IMR-90 (cell line): ENCODE measurements at regions not wholly inside any gene's neighbourhood (a gene's known extent, or its start where the extent isn't known, plus 50 kb on each side); places are given as distances from the start of the nearest gene placed in this dataset.

ENCODE experiments used
- ATAC-seq: fragments of 200-7000 bp; cut with Tn5 transposase; 2 replicates; pipeline ENCODE4 v1.9.1; 2020; ENCODE audit warnings: low read depth, mild to moderate bottlenecking, moderate library complexity
- BruUV-seq: library from RNA; stranded (reverse); fragments of 400-500 nt; replicated peaks from 2 replicates; lab custom pipeline; 2021; lab: Mats Ljungman, UMichigan
- CTCF ChIA-PET: fragments of 300-600 bp; formaldehyde crosslinking; extraction: SDS; loops from one replicate; lab custom pipeline; 2021; ENCODE audit warnings: antibody characterized with exemption; lab: Yijun Ruan, JAX
- POLR2A ChIA-PET: fragments of 300-600 bp; sonication (Branson Sonifier 250); formaldehyde crosslinking; loops from one replicate; lab custom pipeline; 2022; ENCODE audit warnings: antibody characterized with exemption; ENCODE audit not compliant: unreplicated experiment; lab: Charles Lee
- DNase-seq: peaks from one replicate; pipeline ENCODE4 v3.0.0; 2013
- H2AFZ ChIP-seq: replicated peaks from 2 replicates; pipeline ENCODE3; 2013; ENCODE audit warnings: low read length, mild to moderate bottlenecking; ENCODE audit not compliant: poor library complexity
- H2AK5ac ChIP-seq: 2 replicates; pipeline ENCODE4 v1.6.1; 2013; ENCODE audit warnings: low read depth, low read length, inconsistent platforms
- H2AK9ac ChIP-seq: replicated peaks from 2 replicates; pipeline ENCODE3; 2013; ENCODE audit warnings: mild to moderate bottlenecking, low read depth, low read length, moderate library complexity; ENCODE audit not compliant: poor library complexity
- H2BK120ac ChIP-seq: 2 replicates; pipeline ENCODE4 v1.6.1; 2013; ENCODE audit warnings: low read depth, low read length, inconsistent platforms
- H2BK15ac ChIP-seq: 3 replicates; pipeline ENCODE4 v1.6.1; 2013; ENCODE audit warnings: low read depth, low read length, inconsistent platforms
- H2BK20ac ChIP-seq: 2 replicates; pipeline ENCODE4 v1.6.1; 2013; ENCODE audit warnings: low read depth, mild to moderate bottlenecking, inconsistent platforms, low read length, moderate library complexity
- H2BK5ac ChIP-seq: 2 replicates; pipeline ENCODE4 v1.6.1; 2013; ENCODE audit warnings: mild to moderate bottlenecking, low read depth, low read length, inconsistent platforms; ENCODE audit not compliant: poor library complexity, severe bottlenecking
- H3K14ac ChIP-seq: replicated peaks from 2 replicates; pipeline ENCODE4 v1.6.1; 2013; ENCODE audit warnings: low read depth, low read length, inconsistent platforms
- H3K18ac ChIP-seq: 2 replicates; pipeline ENCODE4 v1.6.1; 2013; ENCODE audit warnings: low read depth, low read length, control low read depth
- H3K23ac ChIP-seq: 2 replicates; pipeline ENCODE4 v1.6.1; 2013; ENCODE audit warnings: low read depth, low read length, inconsistent platforms
- H3K27ac ChIP-seq: 2 replicates; pipeline ENCODE4 v1.5.1; 2013; ENCODE audit warnings: mild to moderate bottlenecking, control low read depth, low read length; ENCODE audit not compliant: insufficient read depth
- H3K27me3 ChIP-seq: 2 replicates; pipeline ENCODE4 v1.6.1; 2013; ENCODE audit warnings: low read length; ENCODE audit not compliant: control insufficient read depth, insufficient read depth
- H3K36me3 ChIP-seq: 2 replicates; pipeline ENCODE4 v1.6.1; 2013; ENCODE audit warnings: low read length, mixed read lengths; ENCODE audit not compliant: control insufficient read depth, insufficient read depth
- H3K4ac ChIP-seq: 2 replicates; pipeline ENCODE4 v1.6.1; 2013; ENCODE audit warnings: low read depth, low read length, inconsistent platforms
- H3K4me1 ChIP-seq: 2 replicates; pipeline ENCODE4 v1.6.1; 2013; ENCODE audit warnings: low read length, mixed read lengths; ENCODE audit not compliant: control insufficient read depth, insufficient read depth
- H3K4me2 ChIP-seq: 2 replicates; pipeline ENCODE4 v1.6.1; 2013; ENCODE audit warnings: low read depth, mild to moderate bottlenecking, control low read depth, low read length, moderate library complexity
- H3K4me3 ChIP-seq: 2 replicates; pipeline ENCODE4 v1.5.1; 2013; ENCODE audit warnings: low read depth, mild to moderate bottlenecking, control low read depth, low read length, moderate library complexity; ENCODE audit not compliant: insufficient read depth
- H3K56ac ChIP-seq: 2 replicates; pipeline ENCODE4 v1.6.1; 2013; ENCODE audit warnings: low read length, inconsistent platforms; ENCODE audit not compliant: insufficient read depth; ENCODE audit errors: extremely low read depth
- H3K79me1 ChIP-seq, 2 experiments: 2 replicates each; pipeline ENCODE4 v1.6.1; 2013; ENCODE audit warnings: low read length in 2 of 2, inconsistent platforms in 1 of 2, low read depth in 1 of 2
- H3K9ac ChIP-seq: 2 replicates; pipeline ENCODE4 v1.6.1; 2013; ENCODE audit warnings: low read depth, low read length, control low read depth
- H3K9me1 ChIP-seq: 2 replicates; pipeline ENCODE4 v1.6.1; 2013; ENCODE audit warnings: low read length, inconsistent platforms; ENCODE audit not compliant: insufficient read depth
- H3K9me3 ChIP-seq: 2 replicates; pipeline ENCODE4 v1.6.1; 2013; ENCODE audit warnings: low read length; ENCODE audit not compliant: control insufficient read depth, insufficient read depth
- H4K20me1 ChIP-seq: 2 replicates; pipeline ENCODE4 v1.6.1; 2013; ENCODE audit warnings: low read length, inconsistent platforms; ENCODE audit not compliant: insufficient read depth
- H4K5ac ChIP-seq: 2 replicates; pipeline ENCODE4 v1.6.1; 2013; ENCODE audit warnings: mild to moderate bottlenecking, low read depth, low read length, control low read depth
- H4K8ac ChIP-seq, 2 experiments: 2 replicates each; pipeline ENCODE4 v1.6.1; 2013; ENCODE audit warnings: low read depth in 2 of 2, low read length in 2 of 2, control low read depth in 1 of 2, inconsistent platforms in 1 of 2
- H4K91ac ChIP-seq: 2 replicates; pipeline ENCODE4 v1.6.1; 2013; ENCODE audit warnings: low read depth, low read length, inconsistent platforms; ENCODE audit not compliant: insufficient read depth
- CEBPB ChIP-seq: IDR thresholded peaks from 2 replicates; pipeline ENCODE4 v1.6.1; 2012; ENCODE audit warnings: low read depth, low read length, improper control_type of control experiment
- CHD1 ChIP-seq: IDR thresholded peaks from 2 replicates; pipeline ENCODE4 v1.6.1; 2012; ENCODE audit warnings: low read depth, low read length, improper control_type of control experiment
- MAZ ChIP-seq: IDR thresholded peaks from 2 replicates; pipeline ENCODE4 v1.6.1; 2012; ENCODE audit warnings: low read depth, mild to moderate bottlenecking, low read length, improper control_type of control experiment, moderate library complexity, borderline replicate concordance
- WGBS, 2 experiments: methylation state at CpG; one replicate each; pipeline versions ENCODE4 v1.1.5 to v1.1.7; 2013; ENCODE audit warnings: missing lambda C conversion rate in 2 of 2; ENCODE audit not compliant: insufficient read length in 1 of 2; ENCODE audit errors: extremely low coverage in 2 of 2; 5-methylcytosine and 5-hydroxymethylcytosine counted together
- dilution Hi-C: fragments of 300-500 bp; cut with HindIII; formaldehyde crosslinking; loops from one replicate; pipeline ENCODE4 v1.14.3; 2018; ENCODE audit warnings: low sequenced_read_pairs; ENCODE audit not compliant: unreplicated experiment
- in situ Hi-C: fragments of 300-500 bp; cut with MboI; formaldehyde crosslinking; loops from 3 replicates; pipeline ENCODE4 v1.14.3; 2019; ENCODE audit warnings: low sequenced_read_pairs, inconsistent platforms, mixed read lengths
- intact Hi-C: fragments of 100-400 bp; cut with micrococcal nuclease; formaldehyde crosslinking; loops from 2 replicates; pipeline ENCODE4 v1.10.0; 2022
- TF ChIP-seq, protein P1 (sequence below): conservative IDR thresholded peaks from 2 replicates; pipeline ENCODE4 v1.5.1; 2012; ENCODE audit warnings: mild to moderate bottlenecking, low read depth, low read length, improper control_type of control experiment
- TF ChIP-seq, protein P2 (sequence below): fragments of 150-350 bp; IDR thresholded peaks from 2 replicates; pipeline ENCODE4 v1.6.1; 2017; ENCODE audit warnings: mild to moderate bottlenecking, antibody characterized with exemption, low read length, low read depth

DNA sequence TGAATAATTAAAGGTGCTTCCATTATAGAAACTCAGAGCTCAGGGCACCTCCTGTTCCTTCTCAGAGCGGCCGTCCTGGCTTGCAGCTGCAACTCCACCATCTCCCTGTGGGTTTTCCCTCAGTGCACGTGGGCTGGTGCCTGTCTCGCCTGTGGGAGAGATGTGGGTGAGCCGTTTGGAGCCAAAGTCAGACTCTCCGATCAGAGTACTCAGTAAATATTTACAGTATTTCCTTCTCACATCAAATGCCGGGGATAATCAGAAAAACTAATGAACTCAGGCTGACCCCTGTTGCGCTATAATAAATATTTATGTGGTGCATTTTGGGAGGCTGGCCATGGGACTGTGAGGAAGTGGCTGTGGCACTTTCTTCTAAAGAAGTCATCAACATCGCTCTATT, 155.8 kb upstream of the HABP2 start:
- Histone ChIP-seq H3K27ac (no peak overlapping the region), H3K18ac (no peak overlapping the region), H4K5ac (no peak overlapping the region), H4K20me1 (no peaks in the 10 kb centered on the region), H3K56ac (no peak overlapping the region), H3K23ac (no peak overlapping the region), H3K14ac (no peak overlapping the region), H2BK15ac (no peak overlapping the region), H2BK5ac (no peak overlapping the region), H2AK9ac (no peak overlapping the region), H4K91ac (no peak overlapping the region), H2AK5ac (no peak overlapping the region), H3K9me1 (no peaks in the 10 kb centered on the region), H2BK20ac (no peak overlapping the region), H3K9ac (no peak overlapping the region), H3K79me1 (no peaks in the 10 kb centered on the region), H3K4me3 (no peak overlapping the region), H2BK120ac (no peak overlapping the region), H3K9me3 (no peaks in the 10 kb centered on the region; the same call in 1 of the 2 replicates), H3K36me3 (no peaks in the 10 kb centered on the region), H3K4ac (no peak overlapping the region), H2AFZ (no peak overlapping the region), H4K8ac (no peak overlapping the region), H3K4me2 (no peak overlapping the region; the same call in 1 of the 2 replicates), H3K27me3 (peaks cover 13% of the 10 kb centered on the region), H3K4me1 (peaks cover 2% of the 10 kb centered on the region; the same call in 1 of the 2 replicates)
- in situ Hi-C loops, result loop anchor here (25.0 kb wide), 1 partner anchor 685 kb away; no protein-coding TSS in a partner anchor
- ATAC-seq (peak; percentile 49; the same call in 1 of the 2 replicates), DNase-seq (no peak)
- no TSS peak for BruUV-seq
- intact Hi-C loops, result no loop called here
- WGBS, 2 experiments, result no CpG with 5 or more reads among the region's 9 CpGs
- TF ChIP-seq MAZ (no peak), CEBPB (no peak), CHD1 (no peak)
- TF ChIP-seq, protein P1, sequence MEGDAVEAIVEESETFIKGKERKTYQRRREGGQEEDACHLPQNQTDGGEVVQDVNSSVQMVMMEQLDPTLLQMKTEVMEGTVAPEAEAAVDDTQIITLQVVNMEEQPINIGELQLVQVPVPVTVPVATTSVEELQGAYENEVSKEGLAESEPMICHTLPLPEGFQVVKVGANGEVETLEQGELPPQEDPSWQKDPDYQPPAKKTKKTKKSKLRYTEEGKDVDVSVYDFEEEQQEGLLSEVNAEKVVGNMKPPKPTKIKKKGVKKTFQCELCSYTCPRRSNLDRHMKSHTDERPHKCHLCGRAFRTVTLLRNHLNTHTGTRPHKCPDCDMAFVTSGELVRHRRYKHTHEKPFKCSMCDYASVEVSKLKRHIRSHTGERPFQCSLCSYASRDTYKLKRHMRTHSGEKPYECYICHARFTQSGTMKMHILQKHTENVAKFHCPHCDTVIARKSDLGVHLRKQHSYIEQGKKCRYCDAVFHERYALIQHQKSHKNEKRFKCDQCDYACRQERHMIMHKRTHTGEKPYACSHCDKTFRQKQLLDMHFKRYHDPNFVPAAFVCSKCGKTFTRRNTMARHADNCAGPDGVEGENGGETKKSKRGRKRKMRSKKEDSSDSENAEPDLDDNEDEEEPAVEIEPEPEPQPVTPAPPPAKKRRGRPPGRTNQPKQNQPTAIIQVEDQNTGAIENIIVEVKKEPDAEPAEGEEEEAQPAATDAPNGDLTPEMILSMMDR, result no peak
- TF ChIP-seq, protein P2, sequence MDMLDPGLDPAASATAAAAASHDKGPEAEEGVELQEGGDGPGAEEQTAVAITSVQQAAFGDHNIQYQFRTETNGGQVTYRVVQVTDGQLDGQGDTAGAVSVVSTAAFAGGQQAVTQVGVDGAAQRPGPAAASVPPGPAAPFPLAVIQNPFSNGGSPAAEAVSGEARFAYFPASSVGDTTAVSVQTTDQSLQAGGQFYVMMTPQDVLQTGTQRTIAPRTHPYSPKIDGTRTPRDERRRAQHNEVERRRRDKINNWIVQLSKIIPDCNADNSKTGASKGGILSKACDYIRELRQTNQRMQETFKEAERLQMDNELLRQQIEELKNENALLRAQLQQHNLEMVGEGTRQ, result no peak
- ChIA-PET POLR2A (no interaction called here), CTCF (no interaction called here)
- dilution Hi-C loops, result no loop called here
